22Rv1 (cell line): ENCODE measurements at regions not wholly inside any gene's neighbourhood (a gene's known extent, or its start where the extent isn't known, plus 50 kb on each side); places are given as distances from the start of the nearest gene placed in this dataset.

ENCODE experiments used
- CTCF ChIP-seq: fragments of 450-650 bp; IDR thresholded peaks from 2 replicates; pipeline ENCODE4 v1.5.1; 2017; ENCODE audit warnings: mild to moderate bottlenecking
- ZFX ChIP-seq: fragments of 450-650 bp; IDR thresholded peaks from 2 replicates; pipeline ENCODE4 v1.6.1; 2017; ENCODE audit warnings: antibody characterized with exemption, borderline replicate concordance

- TF ChIP-seq CTCF (no peak), ZFX (no peak)
Observed at GRCh38 chrX:116342903-116343302, 93.5 kb upstream of the SLC6A14 start.
